ENCODE measurements at regions not wholly inside any gene's neighbourhood (a gene's known extent, or its start where the extent isn't known, plus 50 kb on each side); places are given as distances from the start of the nearest gene placed in this dataset.

- DNase-seq (ENCODE audit: low spot score), result no peak
Measured at GRCh38 chr2:103028181-103028580, 266.4 kb downstream of the TMEM182 start.
